ENCODE measurements at regions not wholly inside any gene's neighbourhood (a gene's known extent, or its start where the extent isn't known, plus 50 kb on each side); places are given as distances from the start of the nearest gene placed in this dataset.

- H3K4me3 ChIP-seq (ENCODE audit: low read depth, low read length), result no peak overlapping the region
These were observed 111.9 kb upstream of the IQCM start for GRCh38 chr4:149927514-149927913.

GRCh38 chr4:149928507-149928906, 112.9 kb upstream of the IQCM start:
- TF ChIP-seq CTCF (IDR thresholded peaks at IDR 0.05; ENCODE audit: low read depth, low read length), result no peak

More at GRCh38 chr4:149927514-149927913, 111.9 kb upstream of the IQCM start:
- no peak for TF ChIP-seq CTCF (IDR thresholded peaks at IDR 0.05; ENCODE audit: low read depth, low read length)

GRCh38 chr4:149931431-149931830, 115.8 kb upstream of the IQCM start:
- TF ChIP-seq CTCF (IDR thresholded peaks at IDR 0.05; ENCODE audit: low read depth, low read length), result no peak
- no peak overlapping the region for H3K4me3 ChIP-seq (ENCODE audit: low read depth, low read length)

More at GRCh38 chr4:149928507-149928906, 112.9 kb upstream of the IQCM start:
- no peak overlapping the region for H3K4me3 ChIP-seq (ENCODE audit: low read depth, low read length)

GRCh38 chr4:149932188-149932587, 116.5 kb upstream of the IQCM start:
- H3K4me3 ChIP-seq (ENCODE audit: low read depth, low read length), result no peak overlapping the region
- no peak for TF ChIP-seq CTCF (IDR thresholded peaks at IDR 0.05; ENCODE audit: low read depth, low read length)

GRCh38 chr4:149933120-149933519, 117.5 kb upstream of the IQCM start:
- TF ChIP-seq CTCF (IDR thresholded peaks at IDR 0.05; ENCODE audit: low read depth, low read length), result no peak
- no peak overlapping the region for H3K4me3 ChIP-seq (ENCODE audit: low read depth, low read length)

GRCh38 chr4:149933883-149934282, 118.2 kb upstream of the IQCM start:
- H3K4me3 ChIP-seq (ENCODE audit: low read depth, low read length), result no peak overlapping the region
- TF ChIP-seq CTCF (IDR thresholded peaks at IDR 0.05; ENCODE audit: low read depth, low read length), result no peak

GRCh38 chr4:149949381-149949780, 128.9 kb upstream of the DCLK2 start:
- TF ChIP-seq CTCF (IDR thresholded peaks at IDR 0.05; ENCODE audit: low read depth, low read length), result no peak
- no peak overlapping the region for H3K4me3 ChIP-seq (ENCODE audit: low read depth, low read length)
